Activated T-cell treated with anti-CD3 and anti-CD28 coated beads for 48 hours (primary cell): ENCODE measurements at regions not wholly inside any gene's neighbourhood (a gene's known extent, or its start where the extent isn't known, plus 50 kb on each side); places are given as distances from the start of the nearest gene placed in this dataset.

Experiments
- DNase-seq: peaks from one replicate; pipeline ENCODE4 v3.0.0-alpha.2; 2020; ENCODE audit warnings: low read depth

- DNase-seq, result no peak
Measured at GRCh38 chr3:150064971-150065370, 94.3 kb upstream of the PFN2 start.

GRCh38 chr3:150063237-150063636 is 92.5 kb upstream of the PFN2 start:
- no peak for DNase-seq

DNA sequence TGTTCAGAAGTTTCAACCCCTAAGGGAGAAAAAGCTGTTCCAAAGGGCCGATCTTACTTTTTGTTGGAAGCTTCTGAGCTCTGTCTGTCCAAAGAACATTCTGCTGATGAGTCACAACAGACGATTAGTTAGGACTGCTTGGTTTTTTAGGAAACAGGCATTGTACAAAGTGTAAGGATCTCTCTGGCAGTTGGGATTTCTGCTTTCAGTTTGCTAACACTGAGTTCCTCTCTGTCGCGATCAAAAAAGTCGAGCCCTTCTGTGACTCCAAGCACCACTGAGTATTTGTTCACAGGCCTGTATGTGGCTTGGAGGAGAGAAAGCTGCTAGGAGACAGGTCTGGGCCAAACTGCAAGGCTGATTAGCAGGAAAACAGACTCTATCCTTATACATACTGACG is 91.8 kb upstream of the PFN2 start:
- DNase-seq, result no peak

DNA sequence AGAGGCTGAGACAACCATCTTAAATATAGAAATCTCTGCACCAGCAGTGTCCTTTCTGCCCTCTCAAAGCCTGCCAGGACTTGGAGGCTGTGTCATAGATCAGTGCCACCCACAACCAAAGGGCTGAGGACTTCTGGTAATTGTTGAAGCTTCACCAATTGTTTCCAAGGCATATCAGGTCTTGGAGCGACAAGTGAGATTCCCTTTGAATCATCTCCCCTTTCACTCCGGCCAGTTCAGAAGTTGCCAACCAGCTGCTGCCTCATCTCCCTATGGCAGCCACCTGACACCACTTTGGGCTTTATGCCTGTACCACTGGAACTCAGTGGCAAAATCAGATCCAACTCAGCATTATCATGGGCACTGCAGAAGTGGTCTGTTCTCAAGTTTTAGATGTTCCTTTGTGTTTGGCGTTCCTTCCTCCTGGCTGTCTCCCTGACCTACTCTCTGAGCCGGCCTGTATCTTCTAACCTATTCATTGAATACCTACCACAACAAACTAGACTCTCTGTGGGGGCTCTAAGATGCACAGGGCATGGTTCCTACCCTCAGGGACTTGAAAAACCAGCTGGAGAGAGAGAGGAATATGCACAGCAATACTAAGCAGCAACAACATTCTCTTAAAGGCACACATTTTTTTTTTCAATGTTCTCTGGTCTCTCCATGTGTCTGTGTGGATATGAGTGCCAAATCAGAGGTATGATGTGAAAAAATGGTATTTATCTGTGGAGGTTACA is 90.8 kb upstream of the PFN2 start:
- no peak for DNase-seq

- no peak for DNase-seq
Measured at GRCh38 chr3:150059729-150060128, 89.0 kb upstream of the PFN2 start.

GRCh38 chr3:150059241-150059640 is 88.5 kb upstream of the PFN2 start:
- no peak for DNase-seq

- no peak for DNase-seq
Measured at GRCh38 chr3:150057227-150057626, 86.5 kb upstream of the PFN2 start.

DNA sequence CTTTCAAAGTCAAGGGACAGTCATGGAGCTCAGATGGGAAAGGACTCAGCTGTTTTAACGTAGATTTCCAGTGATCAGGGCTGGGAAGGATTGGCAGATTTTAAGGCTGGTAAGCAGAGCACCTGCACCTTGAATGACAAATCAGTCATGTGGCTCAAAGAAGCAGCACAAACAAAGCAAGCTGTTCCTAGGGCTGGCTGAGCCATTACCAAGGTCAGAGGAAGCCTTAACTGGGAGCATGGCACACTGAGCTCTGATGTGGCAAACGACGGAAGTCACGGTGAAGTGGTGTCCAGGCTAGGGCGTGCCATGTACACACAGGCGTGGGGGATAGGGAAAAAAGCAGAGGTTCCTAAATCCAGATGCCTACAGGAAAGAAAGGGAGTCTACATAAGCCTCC is 84.6 kb upstream of the PFN2 start:
- DNase-seq, result no peak

DNA sequence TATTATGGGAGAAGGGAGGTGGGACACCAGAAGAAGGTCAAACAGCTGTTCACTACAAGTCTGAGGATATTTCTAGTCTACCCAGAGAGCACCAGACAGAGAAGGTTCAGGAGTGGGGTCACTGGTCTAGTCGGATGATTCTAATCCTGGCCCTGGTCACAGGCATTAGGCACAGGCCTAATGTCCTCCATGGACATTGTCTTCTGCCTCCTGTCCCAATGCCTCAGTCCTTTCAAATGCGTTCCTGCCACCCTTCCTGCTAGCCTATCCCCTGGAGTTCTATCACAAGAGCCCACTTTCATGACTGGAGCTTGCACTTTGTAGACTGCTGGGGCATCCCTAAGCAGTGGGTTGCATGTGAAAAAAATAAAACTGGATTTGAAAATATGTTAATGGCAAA is 83.9 kb upstream of the PFN2 start:
- no peak for DNase-seq

- no peak for DNase-seq
Measured at GRCh38 chr3:150050510-150050909, 79.8 kb upstream of the PFN2 start.

DNA sequence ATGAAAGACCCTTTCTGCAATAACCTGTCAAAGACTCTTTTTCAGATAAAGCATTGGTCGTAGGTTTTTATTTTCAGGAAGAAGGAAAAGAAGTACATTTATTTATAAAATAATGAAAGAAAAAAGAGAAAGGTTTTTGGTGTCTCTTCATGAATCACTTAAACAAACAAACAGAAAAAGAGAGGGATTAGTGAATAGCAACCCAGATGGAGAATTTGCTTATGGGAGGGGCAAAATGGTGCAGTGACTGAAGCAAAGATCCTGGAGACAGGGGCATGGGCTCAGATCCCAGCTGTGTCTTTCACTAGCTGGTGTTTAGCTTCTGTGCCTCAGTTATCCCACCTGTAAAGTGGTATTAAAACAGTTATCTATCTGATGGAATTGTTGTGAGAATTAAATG is 78.6 kb upstream of the PFN2 start:
- DNase-seq, result no peak

DNA sequence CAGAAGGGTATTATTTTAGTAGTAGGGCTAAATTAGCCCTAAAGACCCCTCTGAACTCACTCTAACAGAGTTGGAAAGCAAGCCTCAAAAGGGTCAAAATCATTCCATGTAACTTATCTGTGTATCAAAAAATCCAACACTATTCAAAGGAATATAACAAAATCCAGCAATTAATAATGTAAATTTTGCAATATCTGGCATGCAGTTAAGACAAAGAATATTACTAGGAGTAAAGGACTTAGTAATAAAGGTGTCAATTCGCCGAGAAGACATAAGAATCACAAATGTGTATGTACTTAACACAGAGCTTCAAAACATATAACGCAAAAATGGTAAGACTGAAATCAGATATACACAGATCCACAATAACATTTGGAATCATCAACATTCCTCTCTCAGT is 71.2 kb upstream of the PFN2 start:
- DNase-seq, result no peak

DNA sequence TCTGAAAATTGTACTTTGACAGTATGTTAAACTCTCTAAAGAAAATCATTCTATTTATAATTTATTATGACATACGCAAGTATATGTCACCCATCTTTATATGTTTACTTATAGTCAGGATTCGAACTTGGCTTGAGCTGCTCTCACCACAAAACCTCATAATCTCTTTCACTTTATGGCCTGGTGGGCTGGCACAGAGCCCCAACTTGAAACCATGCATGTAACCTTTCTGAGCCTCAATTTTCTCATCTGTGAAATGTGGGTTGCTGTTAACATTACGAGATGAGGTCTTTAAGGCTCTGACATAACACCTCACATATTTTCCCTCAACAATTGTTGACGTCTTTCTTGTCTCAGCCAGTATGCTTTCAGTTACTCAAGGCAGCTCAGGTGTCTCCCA is 69.4 kb upstream of the PFN2 start:
- DNase-seq, result no peak

DNA sequence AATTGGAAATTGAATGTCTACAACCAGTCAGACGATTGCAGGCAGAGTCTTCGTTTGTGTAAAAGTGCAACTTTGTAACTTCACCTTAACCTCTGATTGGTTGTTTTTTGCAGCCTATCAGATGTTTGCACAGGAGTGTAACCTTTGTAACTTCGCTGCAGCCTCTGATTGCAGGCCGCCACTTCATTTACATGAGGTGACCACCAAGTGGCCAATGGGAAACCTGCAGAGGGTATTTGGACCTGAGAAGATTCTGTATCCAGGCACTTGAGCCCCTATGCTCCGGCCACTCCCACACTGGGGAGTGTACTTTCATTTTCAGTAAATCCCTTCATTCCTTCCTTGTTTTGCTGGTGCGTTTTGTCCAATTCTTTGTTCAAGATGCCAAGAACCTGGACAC is 68.1 kb upstream of the PFN2 start:
- DNase-seq, result no peak

GRCh38 chr3:150036780-150037179 is 66.1 kb upstream of the PFN2 start:
- DNase-seq, result no peak

DNA sequence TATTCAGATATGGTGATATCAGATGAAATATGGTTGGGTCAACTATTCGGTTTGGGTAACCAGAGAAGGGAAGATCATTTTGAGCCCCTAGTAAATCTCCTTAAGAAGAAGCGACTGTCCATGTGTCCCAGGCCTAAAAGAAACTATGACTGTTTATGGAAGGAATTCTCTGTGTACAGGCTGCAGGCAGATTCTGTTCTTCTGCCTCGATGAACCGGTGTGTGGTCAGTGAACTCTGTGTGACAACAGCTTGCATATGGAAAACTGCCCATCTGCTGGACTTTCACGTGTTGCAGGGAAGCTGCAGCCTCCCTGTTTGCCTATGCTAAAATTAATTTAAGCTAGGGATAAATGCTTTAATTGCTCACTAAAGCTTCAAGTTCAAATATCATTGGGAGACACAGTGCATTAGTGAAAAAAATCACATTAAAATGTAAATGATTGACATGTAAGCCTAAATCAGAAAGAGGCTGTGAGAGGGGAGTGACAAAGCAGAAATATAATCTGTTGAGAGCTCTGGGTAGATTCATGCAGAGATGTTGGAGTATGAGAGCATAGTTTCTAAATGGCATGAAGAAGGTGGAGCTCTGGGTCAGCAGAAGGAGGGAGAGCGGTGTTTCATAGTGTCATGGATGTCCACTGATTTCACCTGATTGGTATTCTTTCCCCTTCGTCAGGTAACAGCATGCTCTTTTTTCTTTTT is 65.4 kb upstream of the PFN2 start:
- DNase-seq, result no peak

DNA sequence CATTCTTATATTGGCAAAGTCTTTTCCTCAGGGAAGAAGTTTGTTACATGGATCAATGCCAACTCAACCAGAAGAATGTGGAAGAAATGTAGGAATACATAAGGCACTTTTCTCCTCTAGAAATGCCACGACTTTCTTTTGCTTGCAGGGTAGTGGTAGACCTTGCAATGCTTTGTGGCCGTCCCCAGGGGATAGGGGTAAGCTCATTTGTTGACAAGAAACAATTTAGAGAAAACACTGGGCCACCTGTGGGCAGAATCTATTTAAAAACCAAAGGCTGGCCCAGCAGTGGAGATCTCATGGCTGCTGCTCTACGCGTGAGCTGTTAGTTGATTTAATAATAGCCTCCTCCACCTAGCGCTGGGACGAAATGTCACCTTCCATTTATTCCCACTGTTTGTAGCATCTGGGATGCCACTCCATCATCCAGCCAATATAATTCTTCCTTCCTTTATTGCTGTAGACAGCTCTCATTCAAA is 64.6 kb upstream of the PFN2 start:
- no peak for DNase-seq

GRCh38 chr3:150033721-150034120 is 63.0 kb upstream of the PFN2 start:
- DNase-seq, result no peak

GRCh38 chr3:150030841-150031240 is 60.1 kb upstream of the PFN2 start:
- DNase-seq, result no peak

DNA sequence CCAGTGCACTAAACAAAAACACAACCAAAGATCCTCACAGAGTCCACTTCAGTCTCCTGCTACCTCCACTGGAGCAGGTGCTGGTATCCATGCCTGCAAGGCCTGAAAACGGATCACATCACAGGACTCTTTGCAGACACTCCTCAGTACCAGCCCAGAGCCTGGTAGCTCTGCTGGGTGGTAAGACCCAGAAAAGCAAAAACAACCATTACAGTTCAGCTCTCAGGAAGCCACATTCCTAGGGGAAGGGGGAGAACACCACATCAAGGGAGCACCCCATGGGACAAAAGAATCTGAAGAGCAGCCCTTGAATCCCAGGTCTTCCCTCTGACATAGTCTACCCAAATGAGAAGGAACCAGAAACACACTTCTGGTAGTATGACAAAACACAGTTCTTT is 52.5 kb upstream of the PFN2 start:
- DNase-seq, result no peak

DNA sequence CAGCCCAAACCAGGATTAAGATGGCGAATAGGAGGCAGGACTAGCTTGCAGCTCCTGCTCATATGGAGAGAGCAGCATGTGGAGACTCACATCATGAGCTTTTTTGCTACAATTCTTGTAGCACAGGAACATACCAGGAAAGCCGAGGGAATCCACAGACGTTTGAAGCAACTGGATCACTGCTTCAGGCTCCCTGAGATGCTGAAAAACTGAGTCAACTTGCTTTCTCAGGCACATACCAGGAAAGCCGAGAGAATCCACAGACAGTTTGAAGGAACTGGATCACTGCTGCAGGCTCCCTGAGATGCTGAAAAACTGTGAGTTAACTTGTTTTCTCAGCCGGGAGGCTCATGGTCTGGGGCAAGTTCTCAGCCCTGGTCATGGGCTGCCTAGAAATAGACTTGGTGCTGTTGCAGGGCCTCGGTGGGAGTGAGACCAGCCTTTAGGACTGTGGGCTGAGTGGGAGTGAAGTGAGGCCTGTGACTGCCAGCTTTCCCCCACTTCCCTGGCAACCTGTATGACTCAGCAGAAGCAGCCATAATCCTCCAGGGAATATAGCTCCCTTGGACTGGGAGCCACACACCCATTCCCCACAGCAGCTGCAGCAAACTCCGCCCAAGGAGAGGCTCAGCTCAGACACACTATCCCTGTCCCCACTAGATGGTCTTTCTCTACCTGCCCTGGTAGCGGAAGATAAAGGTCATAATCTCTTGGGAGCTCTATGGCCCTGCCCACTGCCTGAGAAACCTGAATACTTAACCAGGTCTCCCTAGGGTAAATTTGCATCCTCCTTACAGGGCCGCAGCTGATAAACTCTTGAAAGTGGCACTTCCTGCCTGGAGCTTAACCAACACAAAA is 51.9 kb upstream of the PFN2 start:
- DNase-seq, result no peak

DNA sequence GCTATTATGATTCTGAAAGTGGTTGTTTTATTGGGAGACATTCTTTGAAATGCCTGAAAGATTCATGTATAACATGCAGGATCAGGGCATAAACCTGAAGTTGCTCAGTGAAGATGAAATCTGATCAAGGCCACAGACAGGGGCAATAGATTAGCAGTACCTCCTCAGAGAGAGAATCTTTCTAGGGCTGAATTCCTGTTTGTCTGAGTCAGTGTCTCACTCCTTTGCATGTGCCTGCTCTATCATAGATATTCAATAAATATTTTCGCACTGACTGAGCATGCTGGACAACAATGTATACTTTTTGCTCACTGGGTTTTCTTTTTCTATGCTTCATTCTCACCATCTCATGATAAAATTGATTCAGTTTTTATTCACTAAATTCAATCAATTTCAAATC is 49.8 kb upstream of the PFN2 start:
- DNase-seq, result no peak
